HG03378 (cell line): ENCODE measurements at regions not wholly inside any gene's neighbourhood (a gene's known extent, or its start where the extent isn't known, plus 50 kb on each side); places are given as distances from the start of the nearest gene placed in this dataset.
"Not testable (repeated sequence)": the region's sequence is repeated elsewhere in the genome, so short reads cannot be mapped to it uniquely, and the experiment has no call there.

Experiments
- ATAC-seq: cut with Tn5 transposase; IDR thresholded peaks from one replicate; pipeline ENCODE4 v1.9.1; 2021; ENCODE audit warnings: mild to moderate bottlenecking, moderate library complexity; ENCODE audit not compliant: unreplicated experiment

DNA sequence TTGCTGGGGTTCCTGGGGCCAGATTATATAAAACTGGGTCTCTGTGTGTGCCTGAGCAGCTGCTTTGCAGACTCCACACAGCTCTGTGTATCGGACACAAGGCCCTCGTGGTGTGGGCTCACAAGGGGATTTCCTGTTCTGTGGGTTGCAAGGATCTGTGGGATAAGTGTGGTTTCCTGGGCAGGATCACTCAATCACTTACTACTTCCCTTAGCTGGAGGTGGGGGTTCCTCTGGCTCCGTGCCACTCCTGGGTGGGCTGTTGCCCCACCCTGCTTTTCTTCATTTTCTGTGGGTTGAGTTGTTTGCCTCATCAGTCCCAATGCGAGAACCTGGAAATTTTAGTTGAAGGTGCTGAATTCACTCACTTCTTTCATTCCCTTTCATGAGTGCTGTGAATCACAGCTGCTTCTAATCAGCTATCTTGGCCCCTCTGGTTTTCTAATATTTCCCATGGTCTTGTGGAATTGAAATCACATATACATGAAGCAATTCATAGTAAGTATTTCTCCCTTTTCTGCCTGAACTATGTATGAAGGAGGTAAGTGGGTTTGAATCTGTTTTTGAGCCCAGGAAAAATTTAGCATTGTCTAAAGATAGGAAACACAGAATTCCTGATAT lies 196.3 kb downstream of the DCDC2C start:
- no peak for ATAC-seq

- no peak for ATAC-seq
These were observed 198.8 kb downstream of the DCDC2C start for GRCh38 chr2:3902131-3902530.

- ATAC-seq, result no peak
These were observed 200.7 kb downstream of the DCDC2C start for GRCh38 chr2:3904061-3904460.

DNA sequence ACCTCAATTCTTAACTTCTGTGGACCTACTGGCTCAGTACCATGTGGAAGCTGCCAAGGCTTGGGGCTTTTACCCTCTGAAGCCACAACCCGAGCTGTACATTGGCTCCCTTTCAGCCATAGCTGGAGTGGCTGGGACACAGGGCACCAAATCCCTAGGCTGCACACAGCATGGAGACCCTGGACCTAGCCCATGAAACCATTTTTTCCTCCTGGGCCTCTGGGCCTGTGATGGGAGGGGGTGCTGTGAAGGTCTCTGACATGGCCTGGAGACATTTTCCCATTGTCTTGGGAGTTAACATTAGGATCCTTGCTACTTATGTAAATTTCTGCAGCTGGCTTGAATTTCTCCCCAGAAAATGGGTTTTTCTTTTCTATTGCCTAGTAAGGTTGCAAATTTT lies 205.1 kb downstream of the DCDC2C start:
- not testable (repeated sequence) for ATAC-seq

- no peak for ATAC-seq
These were observed 208.6 kb downstream of the DCDC2C start for GRCh38 chr2:3911882-3912455.

GRCh38 chr2:3913166-3913565 lies 209.8 kb downstream of the DCDC2C start:
- no peak for ATAC-seq

DNA sequence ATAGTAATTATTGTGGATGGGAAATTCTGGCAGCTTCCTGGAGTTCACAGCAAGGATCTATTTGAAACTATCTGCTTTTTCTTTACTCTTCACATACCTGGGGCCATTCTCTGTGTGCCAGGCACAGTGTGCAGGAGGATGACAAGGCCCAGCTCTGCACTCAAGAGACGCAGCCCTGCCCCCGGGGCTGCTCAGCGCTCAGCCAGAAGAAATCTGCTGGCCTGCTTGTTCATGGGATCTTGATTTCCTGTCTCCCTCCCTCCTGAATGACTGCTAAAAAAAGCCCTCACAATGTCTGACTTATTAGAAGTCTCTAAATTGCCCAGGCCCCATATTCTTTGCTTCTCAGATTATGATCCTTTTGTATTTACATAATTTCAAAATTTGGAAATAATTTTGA lies 210.9 kb downstream of the DCDC2C start:
- no peak for ATAC-seq

GRCh38 chr2:3927031-3927430 lies 223.7 kb downstream of the DCDC2C start:
- ATAC-seq, result no peak

- no peak for ATAC-seq
These were observed 226.0 kb downstream of the DCDC2C start for GRCh38 chr2:3929374-3929773.

- no peak for ATAC-seq
These were observed 226.9 kb downstream of the DCDC2C start for GRCh38 chr2:3930246-3930645.

DNA sequence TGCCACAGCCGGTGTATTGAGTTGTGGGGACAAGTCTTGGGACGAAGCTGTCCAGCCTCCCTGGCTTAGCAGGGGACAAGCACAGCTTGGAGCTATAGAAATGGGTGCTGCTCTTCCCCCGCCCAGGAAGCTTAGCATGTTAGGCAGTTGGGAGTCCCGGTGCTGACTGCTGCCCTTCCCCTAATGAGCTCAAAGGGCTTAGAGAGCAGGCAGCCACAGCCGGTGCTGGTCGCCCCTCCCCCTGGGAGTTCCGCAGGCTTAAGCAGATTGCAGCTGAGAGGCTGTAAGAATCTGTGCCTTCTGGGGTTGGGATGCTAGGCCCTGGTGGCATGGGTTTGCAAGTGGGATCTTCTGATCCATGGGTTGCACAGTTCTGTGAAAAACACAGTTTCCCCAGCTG lies 237.3 kb downstream of the DCDC2C start:
- no peak for ATAC-seq

GRCh38 chr2:3942841-3943240 lies 239.5 kb downstream of the DCDC2C start:
- no peak for ATAC-seq

DNA sequence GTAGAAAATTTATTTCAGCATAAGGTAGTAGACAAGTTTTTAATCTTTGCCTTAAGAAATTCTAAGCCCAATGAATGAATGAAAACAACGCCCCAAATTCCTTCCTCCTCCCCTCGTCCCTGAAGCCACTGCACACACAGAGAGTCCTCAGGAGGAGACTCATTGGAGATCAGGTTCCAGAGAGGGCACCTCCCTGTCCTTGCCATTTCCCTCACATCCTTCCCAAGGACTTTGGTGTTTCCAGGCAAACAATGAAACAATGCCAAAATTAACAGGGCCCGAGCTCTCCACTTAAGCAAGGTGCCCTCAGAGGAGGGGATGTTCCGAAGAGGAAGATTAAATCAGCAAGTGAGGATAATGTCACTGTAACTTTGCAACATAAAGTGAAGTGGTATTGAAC lies 240.7 kb downstream of the DCDC2C start:
- ATAC-seq, result no peak

- ATAC-seq, result no peak
These were observed 241.5 kb downstream of the DCDC2C start for GRCh38 chr2:3944841-3945240.

DNA sequence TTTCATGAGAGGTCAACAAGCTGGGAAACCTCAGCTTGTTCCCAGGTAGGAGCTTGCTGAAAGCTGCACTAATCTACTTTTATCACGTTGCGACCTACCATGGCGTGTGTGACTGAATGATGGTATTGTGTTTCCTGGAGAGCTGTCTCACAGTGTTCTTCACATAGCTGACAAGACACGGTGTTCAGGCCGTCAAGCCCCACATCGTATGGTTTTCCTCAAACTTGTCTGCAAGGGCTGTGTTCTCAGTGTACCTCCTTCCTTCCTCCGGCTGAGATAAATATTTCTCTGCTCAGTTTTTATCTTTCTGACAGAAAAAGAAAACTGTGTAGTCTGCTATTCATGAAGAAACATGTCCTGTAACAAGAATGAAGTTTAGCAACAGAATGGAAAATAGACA lies 244.8 kb downstream of the DCDC2C start:
- no peak for ATAC-seq

DNA sequence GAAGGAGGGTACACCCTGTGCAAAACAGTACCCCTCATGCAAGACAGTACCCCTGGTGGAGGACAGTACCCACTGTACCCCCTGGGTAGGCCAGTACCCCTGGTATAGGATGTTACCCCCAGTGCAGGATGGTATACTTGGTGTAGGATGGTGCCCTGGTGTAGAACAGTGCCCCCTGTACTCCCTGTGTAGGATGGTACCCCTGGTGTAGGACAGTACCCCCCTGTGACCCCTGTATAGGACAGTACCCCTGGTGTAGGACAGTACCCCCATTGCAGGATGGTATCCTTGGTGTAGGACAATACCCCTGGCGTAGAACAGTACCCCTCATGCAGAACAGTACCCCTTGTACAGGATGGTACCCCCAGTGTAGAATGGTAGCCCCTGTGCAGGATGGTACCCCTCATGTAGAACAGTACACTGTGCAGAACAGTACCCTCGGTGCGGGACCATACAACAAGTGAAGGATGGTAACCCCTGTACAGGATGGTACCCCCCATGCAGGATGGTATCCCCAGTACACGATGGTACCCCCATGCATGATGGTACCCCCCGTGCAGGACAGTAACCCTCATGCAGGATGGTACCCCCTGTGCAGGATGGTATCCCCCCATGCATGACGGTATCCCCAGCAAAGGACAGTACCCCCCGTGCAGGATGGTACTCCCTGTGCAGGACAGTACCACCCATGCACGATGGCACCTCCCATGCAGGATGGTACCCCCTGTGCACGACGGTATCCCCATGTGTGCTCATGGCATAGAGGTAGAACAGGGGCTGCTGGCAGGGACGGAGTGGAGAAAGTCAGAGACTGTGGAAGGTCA lies 248.0 kb downstream of the DCDC2C start:
- no peak for ATAC-seq

GRCh38 chr2:3952866-3953516 lies 249.6 kb downstream of the DCDC2C start:
- ATAC-seq, result no peak

DNA sequence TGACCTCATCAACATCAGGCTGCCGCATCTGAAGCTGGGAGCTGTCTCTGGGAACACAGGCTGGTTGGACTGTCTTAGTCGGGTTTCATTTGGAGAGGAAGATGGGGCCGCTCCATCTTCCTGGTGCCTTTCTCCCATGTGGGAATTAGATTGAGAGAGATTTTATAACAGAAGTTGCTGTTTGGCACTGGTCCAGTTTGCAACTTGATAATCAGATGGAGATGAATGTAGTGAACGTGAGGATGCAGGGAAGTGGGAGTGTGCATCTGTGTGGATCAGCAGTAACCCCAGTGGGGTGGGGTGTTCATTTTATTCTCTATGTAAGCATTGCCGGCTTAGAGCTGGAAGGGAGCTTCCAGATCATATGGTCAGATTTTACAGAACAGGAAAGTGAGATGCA lies 250.9 kb downstream of the DCDC2C start:
- ATAC-seq, result no peak

DNA sequence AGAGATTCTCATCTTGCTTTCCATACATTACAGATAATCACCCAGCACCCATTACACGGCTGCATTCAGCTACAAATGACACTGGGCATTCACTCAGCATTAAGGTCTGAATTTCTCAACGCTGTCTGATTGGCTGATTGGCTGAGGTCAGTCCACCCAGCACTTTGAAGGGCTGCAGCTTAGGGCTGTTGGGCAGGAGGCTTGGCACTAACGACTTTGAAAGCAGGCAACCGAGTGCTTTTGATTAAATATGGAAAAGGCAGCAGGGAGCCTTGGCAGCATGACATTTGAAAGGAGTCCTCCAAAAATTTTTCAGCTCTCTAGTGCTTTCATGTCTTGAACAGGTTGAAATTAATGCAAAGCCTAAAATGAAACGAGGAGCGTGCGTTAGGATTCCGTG lies 253.0 kb downstream of the DCDC2C start:
- ATAC-seq, result no peak

DNA sequence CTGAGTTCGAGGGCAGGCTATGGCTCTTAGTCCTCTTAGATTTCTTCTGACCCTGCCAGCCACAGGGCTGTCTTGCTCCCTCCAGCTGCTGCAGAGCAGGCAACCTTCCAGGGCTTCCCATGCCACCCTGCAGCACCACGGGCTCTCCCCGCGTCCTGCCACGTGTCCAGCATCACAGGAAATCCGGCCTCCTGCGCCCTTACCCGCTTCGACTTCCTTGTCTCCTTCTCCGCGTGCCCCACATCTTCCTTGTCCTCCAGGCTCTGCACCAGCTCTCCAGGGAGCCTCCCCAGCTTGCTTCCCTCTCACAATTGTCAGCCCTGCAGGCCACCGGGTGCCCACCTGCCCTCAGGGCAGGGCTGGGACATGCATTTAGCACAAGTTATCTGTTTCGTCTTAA lies 253.5 kb downstream of the DCDC2C start:
- ATAC-seq, result no peak

DNA sequence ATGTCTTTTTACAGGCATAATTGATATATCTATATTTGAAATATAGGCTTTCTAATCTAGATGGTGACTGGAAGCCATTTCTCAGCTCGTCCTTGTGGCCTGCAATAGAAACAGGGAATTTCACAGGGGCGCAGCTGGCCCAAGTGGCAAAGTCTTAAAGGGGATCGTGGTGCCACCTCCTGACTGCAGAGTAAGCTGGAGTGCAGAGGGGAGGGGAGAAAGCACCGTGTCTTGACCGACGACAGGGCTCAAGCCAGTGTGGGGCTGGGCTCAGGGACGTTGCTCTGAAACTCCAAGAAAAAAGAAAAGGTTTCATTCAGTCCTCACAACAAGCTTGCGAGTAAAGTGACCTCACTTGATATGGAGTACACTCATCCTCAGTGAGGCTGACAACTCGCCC lies 255.1 kb downstream of the DCDC2C start:
- ATAC-seq, result no peak

GRCh38 chr2:3958969-3959368 lies 255.6 kb downstream of the DCDC2C start:
- no peak for ATAC-seq
